Uterus (tissue), 2 donors: ENCODE measurements at regions not wholly inside any gene's neighbourhood (a gene's known extent, or its start where the extent isn't known, plus 50 kb on each side); places are given as distances from the start of the nearest gene placed in this dataset.

Experiments
- CTCF ChIP-seq, 4 experiments: fragments of 200-600 bp in 2 of 4; fragments of 450-650 bp in 2 of 4; sonication (generic) in 2 of 4; IDR thresholded peaks; one replicate each; pipeline ENCODE4 v1.5.1; 2016 to 2019; ENCODE audit warnings: antibody characterized with exemption in 4 of 4, mild to moderate bottlenecking in 2 of 4, moderate library complexity in 1 of 4
- POLR2A ChIP-seq, 2 donors: fragments of 450-650 bp; IDR thresholded peaks; one replicate each; pipeline ENCODE4 v1.6.1; 2016; ENCODE audit warnings: antibody characterized with exemption in 2 of 2, mild to moderate bottlenecking in 1 of 2, moderate library complexity in 1 of 2

GRCh38 chr3:66606126-66606525 is 105.3 kb upstream of the LRIG1 start:
- TF ChIP-seq CTCF (IDR thresholded peaks at IDR 0.05) (no peak), POLR2A (IDR thresholded peaks at IDR 0.05) (no peak)
